Hepatocyte (in vitro differentiated cells): ENCODE measurements at regions not wholly inside any gene's neighbourhood (a gene's known extent, or its start where the extent isn't known, plus 50 kb on each side); places are given as distances from the start of the nearest gene placed in this dataset.

Experiments used
- EZH2 ChIP-seq: fragments of 200-600 bp; sonication (generic); IDR thresholded peaks from 2 replicates; pipeline ENCODE4 v1.6.1; 2016; ENCODE audit warnings: antibody characterized with exemption, mild to moderate bottlenecking, borderline replicate concordance
- TF ChIP-seq, protein P1 (sequence below): fragments of 200-600 bp; sonication (generic); IDR thresholded peaks from 2 replicates; pipeline ENCODE4 v1.5.1; 2016; ENCODE audit warnings: antibody characterized with exemption, mild to moderate bottlenecking; ENCODE audit not compliant: poor library complexity

DNA sequence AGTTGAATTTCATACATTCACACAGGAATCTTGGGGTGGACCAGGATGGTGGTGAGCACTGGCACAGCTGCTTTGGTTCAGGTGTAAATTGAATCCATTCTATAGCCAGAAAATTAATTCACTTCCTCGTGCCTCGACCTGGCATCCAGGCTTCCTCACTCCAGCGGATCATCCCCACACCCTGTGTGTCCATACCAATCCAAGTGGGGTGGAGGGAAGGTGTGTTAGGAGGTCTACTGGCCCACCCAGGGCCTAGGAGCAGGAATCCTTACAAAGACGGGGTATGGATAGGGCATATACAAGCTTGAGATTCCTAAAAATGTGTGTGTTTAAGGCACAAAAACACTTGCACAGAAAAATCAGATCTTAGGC lies 81.8 kb upstream of the SLC24A3 start:
- TF ChIP-seq, protein P1, sequence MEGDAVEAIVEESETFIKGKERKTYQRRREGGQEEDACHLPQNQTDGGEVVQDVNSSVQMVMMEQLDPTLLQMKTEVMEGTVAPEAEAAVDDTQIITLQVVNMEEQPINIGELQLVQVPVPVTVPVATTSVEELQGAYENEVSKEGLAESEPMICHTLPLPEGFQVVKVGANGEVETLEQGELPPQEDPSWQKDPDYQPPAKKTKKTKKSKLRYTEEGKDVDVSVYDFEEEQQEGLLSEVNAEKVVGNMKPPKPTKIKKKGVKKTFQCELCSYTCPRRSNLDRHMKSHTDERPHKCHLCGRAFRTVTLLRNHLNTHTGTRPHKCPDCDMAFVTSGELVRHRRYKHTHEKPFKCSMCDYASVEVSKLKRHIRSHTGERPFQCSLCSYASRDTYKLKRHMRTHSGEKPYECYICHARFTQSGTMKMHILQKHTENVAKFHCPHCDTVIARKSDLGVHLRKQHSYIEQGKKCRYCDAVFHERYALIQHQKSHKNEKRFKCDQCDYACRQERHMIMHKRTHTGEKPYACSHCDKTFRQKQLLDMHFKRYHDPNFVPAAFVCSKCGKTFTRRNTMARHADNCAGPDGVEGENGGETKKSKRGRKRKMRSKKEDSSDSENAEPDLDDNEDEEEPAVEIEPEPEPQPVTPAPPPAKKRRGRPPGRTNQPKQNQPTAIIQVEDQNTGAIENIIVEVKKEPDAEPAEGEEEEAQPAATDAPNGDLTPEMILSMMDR, result no peak
- TF ChIP-seq EZH2, result no peak
